ENCODE measurements at regions not wholly inside any gene's neighbourhood (a gene's known extent, or its start where the extent isn't known, plus 50 kb on each side); places are given as distances from the start of the nearest gene placed in this dataset.

DNA sequence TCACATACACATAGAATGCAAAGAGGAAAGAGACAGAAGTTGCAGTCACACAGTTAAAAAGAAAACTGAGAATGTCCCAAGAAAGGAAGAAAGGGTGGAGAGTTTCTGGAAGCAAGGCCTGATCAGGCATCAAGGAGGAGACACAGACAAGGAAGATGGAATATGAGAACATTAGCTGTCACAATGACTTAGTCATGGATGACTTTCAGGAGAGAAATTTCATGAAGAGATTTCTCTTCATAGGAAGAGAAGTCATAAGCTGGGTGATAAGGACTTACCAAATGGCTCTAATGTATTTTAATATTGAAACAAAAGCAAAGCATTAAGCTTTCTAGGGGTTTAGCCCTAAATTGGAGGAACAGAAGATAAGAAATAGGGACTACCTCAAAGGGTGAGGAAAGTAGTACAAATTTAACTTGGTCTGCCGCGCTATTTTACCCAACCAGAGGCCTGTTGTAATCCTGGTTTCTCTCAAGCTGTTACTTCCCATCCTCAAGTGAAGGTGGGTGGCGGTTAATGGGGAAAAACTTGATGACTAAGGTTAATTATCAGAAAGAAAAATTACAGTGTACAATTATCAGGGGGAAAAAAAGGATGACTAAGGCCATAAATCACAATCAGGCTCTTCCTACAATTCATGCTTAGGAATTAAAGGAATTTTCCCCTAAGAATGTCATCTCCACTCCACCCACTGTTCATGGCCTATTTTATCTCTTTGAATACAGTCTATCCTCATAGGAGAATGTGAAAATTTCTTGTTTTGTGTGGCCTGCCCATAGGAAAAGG is 93.9 kb upstream of the ADGRL2 start:
- ATAC-seq, result no peak
- intact Hi-C loops (cut with micrococcal nuclease; ENCODE audit: unreplicated experiment), result no loop called here
- in situ Hi-C loops (cut with HindIII; ENCODE audit: low pct_unique_long_range_greater_than_20kb, low sequenced_read_pairs), result no loop called here
- H3K36me3 ChIP-seq (ENCODE audit: control insufficient read depth, insufficient read depth, low read length), result no peaks in the 10 kb centered on the region
- H3K4me1 ChIP-seq (ENCODE audit: control insufficient read depth, insufficient read depth, low read length), result no peaks in the 10 kb centered on the region
- TF ChIP-seq SIN3A (IDR thresholded peaks at IDR 0.05; ENCODE audit: borderline replicate concordance, insufficient read depth, low read depth, low read length) (no peak), POLR2AphosphoS5 (IDR thresholded peaks at IDR 0.05; ENCODE audit: low read depth, low read length) (no peak), TCF7L2 (IDR thresholded peaks at IDR 0.05; ENCODE audit: low read depth, low read length) (no peak)
- TF ChIP-seq, protein P1, sequence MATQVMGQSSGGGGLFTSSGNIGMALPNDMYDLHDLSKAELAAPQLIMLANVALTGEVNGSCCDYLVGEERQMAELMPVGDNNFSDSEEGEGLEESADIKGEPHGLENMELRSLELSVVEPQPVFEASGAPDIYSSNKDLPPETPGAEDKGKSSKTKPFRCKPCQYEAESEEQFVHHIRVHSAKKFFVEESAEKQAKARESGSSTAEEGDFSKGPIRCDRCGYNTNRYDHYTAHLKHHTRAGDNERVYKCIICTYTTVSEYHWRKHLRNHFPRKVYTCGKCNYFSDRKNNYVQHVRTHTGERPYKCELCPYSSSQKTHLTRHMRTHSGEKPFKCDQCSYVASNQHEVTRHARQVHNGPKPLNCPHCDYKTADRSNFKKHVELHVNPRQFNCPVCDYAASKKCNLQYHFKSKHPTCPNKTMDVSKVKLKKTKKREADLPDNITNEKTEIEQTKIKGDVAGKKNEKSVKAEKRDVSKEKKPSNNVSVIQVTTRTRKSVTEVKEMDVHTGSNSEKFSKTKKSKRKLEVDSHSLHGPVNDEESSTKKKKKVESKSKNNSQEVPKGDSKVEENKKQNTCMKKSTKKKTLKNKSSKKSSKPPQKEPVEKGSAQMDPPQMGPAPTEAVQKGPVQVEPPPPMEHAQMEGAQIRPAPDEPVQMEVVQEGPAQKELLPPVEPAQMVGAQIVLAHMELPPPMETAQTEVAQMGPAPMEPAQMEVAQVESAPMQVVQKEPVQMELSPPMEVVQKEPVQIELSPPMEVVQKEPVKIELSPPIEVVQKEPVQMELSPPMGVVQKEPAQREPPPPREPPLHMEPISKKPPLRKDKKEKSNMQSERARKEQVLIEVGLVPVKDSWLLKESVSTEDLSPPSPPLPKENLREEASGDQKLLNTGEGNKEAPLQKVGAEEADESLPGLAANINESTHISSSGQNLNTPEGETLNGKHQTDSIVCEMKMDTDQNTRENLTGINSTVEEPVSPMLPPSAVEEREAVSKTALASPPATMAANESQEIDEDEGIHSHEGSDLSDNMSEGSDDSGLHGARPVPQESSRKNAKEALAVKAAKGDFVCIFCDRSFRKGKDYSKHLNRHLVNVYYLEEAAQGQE (IDR thresholded peaks at IDR 0.05; ENCODE audit: insufficient read depth in 1 of 2, low read depth in 2 of 2, low read length in 1 of 2), result no peak
- TF ChIP-seq, protein P2, sequence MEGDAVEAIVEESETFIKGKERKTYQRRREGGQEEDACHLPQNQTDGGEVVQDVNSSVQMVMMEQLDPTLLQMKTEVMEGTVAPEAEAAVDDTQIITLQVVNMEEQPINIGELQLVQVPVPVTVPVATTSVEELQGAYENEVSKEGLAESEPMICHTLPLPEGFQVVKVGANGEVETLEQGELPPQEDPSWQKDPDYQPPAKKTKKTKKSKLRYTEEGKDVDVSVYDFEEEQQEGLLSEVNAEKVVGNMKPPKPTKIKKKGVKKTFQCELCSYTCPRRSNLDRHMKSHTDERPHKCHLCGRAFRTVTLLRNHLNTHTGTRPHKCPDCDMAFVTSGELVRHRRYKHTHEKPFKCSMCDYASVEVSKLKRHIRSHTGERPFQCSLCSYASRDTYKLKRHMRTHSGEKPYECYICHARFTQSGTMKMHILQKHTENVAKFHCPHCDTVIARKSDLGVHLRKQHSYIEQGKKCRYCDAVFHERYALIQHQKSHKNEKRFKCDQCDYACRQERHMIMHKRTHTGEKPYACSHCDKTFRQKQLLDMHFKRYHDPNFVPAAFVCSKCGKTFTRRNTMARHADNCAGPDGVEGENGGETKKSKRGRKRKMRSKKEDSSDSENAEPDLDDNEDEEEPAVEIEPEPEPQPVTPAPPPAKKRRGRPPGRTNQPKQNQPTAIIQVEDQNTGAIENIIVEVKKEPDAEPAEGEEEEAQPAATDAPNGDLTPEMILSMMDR (IDR thresholded peaks at IDR 0.05), result no peak
- CTCF ChIA-PET, result no interaction called here
- no peaks in the 10 kb centered on the region for H3K9me3 ChIP-seq (ENCODE audit: control insufficient read depth, insufficient read depth, low read depth, low read length)
- BruUV-seq (replicated peaks), result no TSS peak
- no peak overlapping the region for H3K27ac ChIP-seq (ENCODE audit: low read length)
- POLR2A ChIA-PET, result no interaction called here
- H3K27me3 ChIP-seq (ENCODE audit: control insufficient read depth, insufficient read depth, low read length), result no peaks in the 10 kb centered on the region
- no peak for DNase-seq (ENCODE audit: low read depth, low spot score)
- H3K4me3 ChIP-seq (ENCODE audit: low read depth in 2 of 2, low read length in 2 of 2), result no peak overlapping the region

DNA sequence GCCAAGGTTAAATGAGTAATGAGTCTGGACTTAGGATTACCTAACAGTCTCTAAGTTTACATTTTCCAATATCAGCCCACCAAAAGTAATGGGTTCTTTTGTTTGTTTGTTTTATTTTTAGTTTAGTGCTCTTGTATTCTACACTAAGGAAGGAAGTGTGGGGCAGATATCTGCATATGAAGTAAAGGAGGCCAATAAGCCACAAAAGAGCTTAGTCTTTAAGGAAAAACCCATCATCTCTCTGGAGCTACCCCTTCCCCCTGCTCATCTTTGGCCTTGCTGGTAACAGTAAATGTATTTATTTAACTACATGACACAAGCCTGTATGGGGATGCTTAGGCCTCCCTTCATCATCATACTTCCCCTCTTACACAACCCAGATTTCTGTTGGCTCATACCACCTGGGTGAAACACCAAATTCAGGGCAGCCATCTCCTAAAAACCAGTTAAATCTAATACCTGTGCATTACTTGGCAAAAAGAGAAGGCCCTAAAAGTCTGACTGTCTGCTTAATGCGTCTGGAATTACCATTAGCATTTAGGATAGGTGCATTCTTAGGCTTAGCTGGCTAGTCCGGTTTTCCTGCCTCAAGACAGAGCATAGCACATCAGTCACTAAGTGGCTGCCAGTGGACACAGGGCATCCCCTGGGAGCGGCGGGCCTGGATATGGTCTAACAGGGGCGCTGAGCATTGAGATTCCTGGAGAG is 96.8 kb upstream of the ADGRL2 start:
- H3K27me3 ChIP-seq (ENCODE audit: control insufficient read depth, insufficient read depth, low read length), result no peaks in the 10 kb centered on the region
- DNase-seq (ENCODE audit: low read depth, low spot score), result no peak
- intact Hi-C loops (cut with micrococcal nuclease; ENCODE audit: unreplicated experiment) (no loop called here), in situ Hi-C loops (cut with HindIII; ENCODE audit: low pct_unique_long_range_greater_than_20kb, low sequenced_read_pairs) (no loop called here)
- H3K4me1 ChIP-seq (ENCODE audit: control insufficient read depth, insufficient read depth, low read length), result no peaks in the 10 kb centered on the region
- H3K36me3 ChIP-seq (ENCODE audit: control insufficient read depth, insufficient read depth, low read length), result no peaks in the 10 kb centered on the region
- H3K4me3 ChIP-seq (ENCODE audit: low read depth in 2 of 2, low read length in 2 of 2), result no peak overlapping the region
- no peak for TF ChIP-seq TCF7L2 (IDR thresholded peaks at IDR 0.05; ENCODE audit: low read depth, low read length)
- BruUV-seq (replicated peaks), result no TSS peak
- no peaks in the 10 kb centered on the region for H3K9me3 ChIP-seq (ENCODE audit: control insufficient read depth, insufficient read depth, low read depth, low read length)
- CTCF ChIA-PET, result no interaction called here
- H3K27ac ChIP-seq (ENCODE audit: low read length), result no peak overlapping the region
- POLR2A ChIA-PET, result no interaction called here
- no peak for ATAC-seq

DNA sequence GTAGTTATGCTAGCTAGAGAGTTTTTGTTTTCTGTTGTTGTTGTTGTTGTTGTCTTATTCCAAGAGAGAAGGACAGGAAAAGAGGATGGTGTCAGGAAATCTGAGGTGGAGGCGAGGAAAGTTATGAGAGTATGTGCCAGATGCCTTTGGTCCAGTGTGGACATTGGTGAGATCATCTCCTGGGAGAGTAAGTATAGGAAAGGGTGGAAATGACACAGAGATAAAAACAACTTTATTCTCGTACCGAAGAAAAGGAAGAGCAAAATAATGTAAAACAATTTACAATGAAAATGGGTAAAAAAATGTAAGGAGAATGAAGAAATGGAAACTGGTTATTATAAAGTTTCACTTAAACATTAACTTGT is 97.4 kb upstream of the ADGRL2 start:
- CTCF ChIA-PET, result no interaction called here
- in situ Hi-C loops (cut with HindIII; ENCODE audit: low pct_unique_long_range_greater_than_20kb, low sequenced_read_pairs) (no loop called here), intact Hi-C loops (cut with micrococcal nuclease; ENCODE audit: unreplicated experiment) (no loop called here)
- no peak for DNase-seq (ENCODE audit: low read depth, low spot score)
- no peaks in the 10 kb centered on the region for H3K9me3 ChIP-seq (ENCODE audit: control insufficient read depth, insufficient read depth, low read depth, low read length)
- H3K27ac ChIP-seq (ENCODE audit: low read length), result no peak overlapping the region
- H3K27me3 ChIP-seq (ENCODE audit: control insufficient read depth, insufficient read depth, low read length), result no peaks in the 10 kb centered on the region
- H3K4me1 ChIP-seq (ENCODE audit: control insufficient read depth, insufficient read depth, low read length), result no peaks in the 10 kb centered on the region
- POLR2A ChIA-PET, result no interaction called here
- no peak overlapping the region for H3K4me3 ChIP-seq (ENCODE audit: low read depth in 2 of 2, low read length in 2 of 2)
- no TSS peak for BruUV-seq (replicated peaks)
- peak; percentile 73; the same call in 1 of the 2 replicates for ATAC-seq
- no peak for TF ChIP-seq SIN3A (IDR thresholded peaks at IDR 0.05; ENCODE audit: borderline replicate concordance, insufficient read depth, low read depth, low read length)
- no peak for TF ChIP-seq POLR2AphosphoS5 (IDR thresholded peaks at IDR 0.05; ENCODE audit: low read depth, low read length)
- TF ChIP-seq, protein P2 (IDR thresholded peaks at IDR 0.05), result no peak
- TF ChIP-seq, protein P1 (IDR thresholded peaks at IDR 0.05; ENCODE audit: insufficient read depth in 1 of 2, low read depth in 2 of 2, low read length in 1 of 2), result no peak
- H3K36me3 ChIP-seq (ENCODE audit: control insufficient read depth, insufficient read depth, low read length), result no peaks in the 10 kb centered on the region

Data from Panc1 (cell line).